ENCODE measurements at regions not wholly inside any gene's neighbourhood (a gene's known extent, or its start where the extent isn't known, plus 50 kb on each side); places are given as distances from the start of the nearest gene placed in this dataset.

DNA sequence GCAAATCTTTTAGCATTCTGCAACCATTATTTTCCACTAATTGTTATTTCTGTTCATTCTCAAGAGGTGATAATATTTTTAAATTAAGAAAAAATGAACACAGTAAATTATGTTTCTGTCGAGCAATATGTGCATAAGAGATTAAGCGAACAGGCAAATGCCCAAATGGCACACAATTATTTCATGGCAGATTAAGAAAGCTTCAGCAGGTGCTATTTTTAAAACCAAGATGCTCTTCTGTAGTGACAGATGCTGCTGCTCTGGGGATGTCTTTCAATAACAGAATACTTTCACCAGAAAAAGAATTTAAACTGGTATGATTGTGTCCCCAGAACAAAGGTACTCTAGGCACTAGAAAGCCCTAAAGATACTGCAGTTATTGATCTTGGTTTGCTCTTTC lies 412.7 kb upstream of the SORCS1 start:
- no peak for DNase-seq (ENCODE audit: low read depth in 2 of 2)
- H3K27me3 ChIP-seq (ENCODE audit: control insufficient read depth, insufficient read depth, low read length): no peaks in the 10 kb centered on the region
- H3K9me3 ChIP-seq (ENCODE audit: control insufficient read depth, insufficient read depth, low read depth, low read length): no peaks in the 10 kb centered on the region
- H2AFZ ChIP-seq (ENCODE audit: low read length): no peak overlapping the region
- TF ChIP-seq, protein P1, sequence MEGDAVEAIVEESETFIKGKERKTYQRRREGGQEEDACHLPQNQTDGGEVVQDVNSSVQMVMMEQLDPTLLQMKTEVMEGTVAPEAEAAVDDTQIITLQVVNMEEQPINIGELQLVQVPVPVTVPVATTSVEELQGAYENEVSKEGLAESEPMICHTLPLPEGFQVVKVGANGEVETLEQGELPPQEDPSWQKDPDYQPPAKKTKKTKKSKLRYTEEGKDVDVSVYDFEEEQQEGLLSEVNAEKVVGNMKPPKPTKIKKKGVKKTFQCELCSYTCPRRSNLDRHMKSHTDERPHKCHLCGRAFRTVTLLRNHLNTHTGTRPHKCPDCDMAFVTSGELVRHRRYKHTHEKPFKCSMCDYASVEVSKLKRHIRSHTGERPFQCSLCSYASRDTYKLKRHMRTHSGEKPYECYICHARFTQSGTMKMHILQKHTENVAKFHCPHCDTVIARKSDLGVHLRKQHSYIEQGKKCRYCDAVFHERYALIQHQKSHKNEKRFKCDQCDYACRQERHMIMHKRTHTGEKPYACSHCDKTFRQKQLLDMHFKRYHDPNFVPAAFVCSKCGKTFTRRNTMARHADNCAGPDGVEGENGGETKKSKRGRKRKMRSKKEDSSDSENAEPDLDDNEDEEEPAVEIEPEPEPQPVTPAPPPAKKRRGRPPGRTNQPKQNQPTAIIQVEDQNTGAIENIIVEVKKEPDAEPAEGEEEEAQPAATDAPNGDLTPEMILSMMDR (conservative IDR thresholded peaks at IDR 0.05 in 1 of 2, IDR thresholded peaks at IDR 0.05 in 1 of 2; ENCODE audit: low read depth in 1 of 2, low read length in 2 of 2): no peak
- TF ChIP-seq EZH2 (IDR thresholded peaks at IDR 0.05; ENCODE audit: low read length, missing control alignments): no peak
- no peaks in the 10 kb centered on the region for H3K4me1 ChIP-seq (ENCODE audit: control insufficient read depth, extremely low read depth, insufficient read depth, low read length)
- H3K79me2 ChIP-seq (ENCODE audit: control insufficient read depth, insufficient read depth, low read length): no peaks in the 10 kb centered on the region
- H3K4me3 ChIP-seq (replicated peaks in 1 of 4; ENCODE audit: control extremely low read depth in 1 of 4, insufficient read depth in 1 of 4, low read depth in 3 of 4, low read length in 4 of 4): no peak overlapping the region
- no peaks in the 10 kb centered on the region for H4K20me1 ChIP-seq (ENCODE audit: control insufficient read depth, extremely low read depth, insufficient read depth, low read length)
- no peak overlapping the region for H3K4me2 ChIP-seq (ENCODE audit: extremely low read depth, insufficient read depth, low read length)
- H3K27ac ChIP-seq (ENCODE audit: insufficient read depth, low read length): no peak overlapping the region
- no peaks in the 10 kb centered on the region for H3K36me3 ChIP-seq (ENCODE audit: control insufficient read depth, insufficient read depth, low read length)
- no peak overlapping the region for H3K9ac ChIP-seq (ENCODE audit: insufficient read depth, low read length)

DNA sequence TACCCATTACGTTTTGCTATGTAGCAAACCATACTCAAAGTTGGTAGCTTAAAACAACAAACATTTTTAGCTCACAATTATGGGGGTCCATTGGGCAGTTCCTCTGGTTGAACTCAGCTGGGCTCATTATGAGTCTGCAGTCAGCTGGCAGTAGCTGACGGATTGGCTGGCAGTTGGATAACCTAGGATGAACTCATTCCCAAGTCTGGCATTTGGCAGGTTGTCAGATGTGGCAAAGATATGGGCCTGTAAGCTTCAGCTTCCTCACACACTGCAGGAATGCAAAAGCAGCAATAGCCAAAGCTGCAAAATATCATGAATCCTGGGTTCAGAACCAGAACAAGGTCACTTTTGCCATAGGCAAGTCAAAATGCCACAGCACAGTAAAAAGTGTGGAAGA lies 412.2 kb upstream of the SORCS1 start:
- Histone ChIP-seq H3K9ac (ENCODE audit: insufficient read depth, low read length) (no peak overlapping the region), H3K4me1 (ENCODE audit: control insufficient read depth, extremely low read depth, insufficient read depth, low read length) (no peaks in the 10 kb centered on the region), H3K9me3 (ENCODE audit: control insufficient read depth, insufficient read depth, low read depth, low read length) (no peaks in the 10 kb centered on the region), H4K20me1 (ENCODE audit: control insufficient read depth, extremely low read depth, insufficient read depth, low read length) (no peaks in the 10 kb centered on the region), H2AFZ (ENCODE audit: low read length) (no peak overlapping the region), H3K36me3 (ENCODE audit: control insufficient read depth, insufficient read depth, low read length) (no peaks in the 10 kb centered on the region), H3K4me2 (ENCODE audit: extremely low read depth, insufficient read depth, low read length) (no peak overlapping the region), H3K79me2 (ENCODE audit: control insufficient read depth, insufficient read depth, low read length) (no peaks in the 10 kb centered on the region), H3K4me3 (replicated peaks in 1 of 4; ENCODE audit: control extremely low read depth in 1 of 4, insufficient read depth in 1 of 4, low read depth in 3 of 4, low read length in 4 of 4) (no peak overlapping the region), H3K27me3 (ENCODE audit: control insufficient read depth, insufficient read depth, low read length) (no peaks in the 10 kb centered on the region), H3K27ac (ENCODE audit: insufficient read depth, low read length) (no peak overlapping the region)
- TF ChIP-seq, protein P1 (conservative IDR thresholded peaks at IDR 0.05 in 1 of 2, IDR thresholded peaks at IDR 0.05 in 1 of 2; ENCODE audit: low read depth in 1 of 2, low read length in 2 of 2): no peak
- TF ChIP-seq EZH2 (IDR thresholded peaks at IDR 0.05; ENCODE audit: low read length, missing control alignments): no peak
- no peak for DNase-seq (ENCODE audit: low read depth in 2 of 2)

DNA sequence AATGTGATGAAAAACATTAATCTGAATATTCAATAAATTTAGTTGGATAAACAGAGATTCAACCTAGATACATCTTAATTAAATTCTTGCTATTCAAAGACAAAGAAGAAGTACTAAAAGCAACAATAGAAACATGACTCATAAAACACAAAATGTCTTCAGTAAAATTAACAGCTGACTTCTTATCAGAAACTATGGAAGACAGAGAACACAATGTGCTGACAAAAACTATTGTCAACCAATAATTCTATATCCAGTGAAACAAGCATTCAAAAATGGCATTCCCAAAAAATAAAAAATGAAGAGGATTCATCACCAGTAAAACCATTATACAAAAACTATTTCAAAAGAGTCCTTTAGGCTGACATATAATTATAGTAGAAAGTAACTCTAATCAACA lies 400.5 kb upstream of the SORCS1 start:
- H3K79me2 ChIP-seq (ENCODE audit: control insufficient read depth, insufficient read depth, low read length): no peaks in the 10 kb centered on the region
- no peak overlapping the region for H3K4me2 ChIP-seq (ENCODE audit: extremely low read depth, insufficient read depth, low read length)
- no peaks in the 10 kb centered on the region for H3K4me1 ChIP-seq (ENCODE audit: control insufficient read depth, extremely low read depth, insufficient read depth, low read length)
- H3K4me3 ChIP-seq (replicated peaks in 1 of 4; ENCODE audit: control extremely low read depth in 1 of 4, insufficient read depth in 1 of 4, low read depth in 3 of 4, low read length in 4 of 4): no peak overlapping the region
- no peak for DNase-seq (ENCODE audit: low read depth in 2 of 2)
- no peaks in the 10 kb centered on the region for H3K27me3 ChIP-seq (ENCODE audit: control insufficient read depth, insufficient read depth, low read length)
- H3K27ac ChIP-seq (ENCODE audit: insufficient read depth, low read length): no peak overlapping the region
- no peak overlapping the region for H3K9ac ChIP-seq (ENCODE audit: insufficient read depth, low read length)
- H2AFZ ChIP-seq (ENCODE audit: low read length): no peak overlapping the region
- TF ChIP-seq EZH2 (IDR thresholded peaks at IDR 0.05; ENCODE audit: low read length, missing control alignments): no peak
- TF ChIP-seq, protein P1 (conservative IDR thresholded peaks at IDR 0.05 in 1 of 2, IDR thresholded peaks at IDR 0.05 in 1 of 2; ENCODE audit: low read depth in 1 of 2, low read length in 2 of 2): no peak
- no peaks in the 10 kb centered on the region for H3K36me3 ChIP-seq (ENCODE audit: control insufficient read depth, insufficient read depth, low read length)
- no peaks in the 10 kb centered on the region for H3K9me3 ChIP-seq (ENCODE audit: control insufficient read depth, insufficient read depth, low read depth, low read length)
- no peaks in the 10 kb centered on the region for H4K20me1 ChIP-seq (ENCODE audit: control insufficient read depth, extremely low read depth, insufficient read depth, low read length)

Data from fibroblast of lung (primary cell).